Astrocyte (in vitro differentiated cells and primary cell): ENCODE measurements at regions not wholly inside any gene's neighbourhood (a gene's known extent, or its start where the extent isn't known, plus 50 kb on each side); places are given as distances from the start of the nearest gene placed in this dataset.

ENCODE experiments used
- DNase-seq: peaks from one replicate; pipeline ENCODE4 v3.0.0-alpha.2; 2010; ENCODE audit warnings: low read depth
- FAIRE-seq: peaks from 2 replicates; lab custom pipeline; 2011; peaks lifted over from hg19 to GRCh38; lab: Jason Lieb, UNC
- H2AFZ ChIP-seq: 2 replicates; pipeline ENCODE4 v1.6.0; 2012; ENCODE audit warnings: low read depth, low read length, inconsistent platforms
- H3K27ac ChIP-seq: 2 replicates; pipeline ENCODE4 v1.5.1; 2011; ENCODE audit warnings: low read depth, low read length, inconsistent platforms
- H3K27me3 ChIP-seq: 2 replicates; pipeline ENCODE4 v1.6.0; 2011; ENCODE audit warnings: low read length, inconsistent platforms; ENCODE audit not compliant: insufficient read depth
- H3K36me3 ChIP-seq: 2 replicates; pipeline ENCODE4 v1.5.1; 2011; ENCODE audit warnings: low read length, inconsistent platforms; ENCODE audit not compliant: insufficient read depth
- H3K4me1 ChIP-seq: 2 replicates; pipeline ENCODE4 v1.5.1; 2011; ENCODE audit warnings: low read length, inconsistent platforms; ENCODE audit not compliant: insufficient read depth
- H3K4me2 ChIP-seq: 2 replicates; pipeline ENCODE4 v1.6.0; 2012; ENCODE audit warnings: low read length, inconsistent platforms
- H3K4me3 ChIP-seq: 2 replicates; pipeline ENCODE4 v1.5.1; 2011; ENCODE audit warnings: low read depth, mild to moderate bottlenecking, low read length, inconsistent platforms; ENCODE audit not compliant: insufficient read depth
- H3K79me2 ChIP-seq: 2 replicates; pipeline ENCODE4 v1.6.0; 2012; ENCODE audit warnings: mild to moderate bottlenecking, low read length, inconsistent platforms; ENCODE audit not compliant: insufficient read depth
- H3K9ac ChIP-seq: 2 replicates; pipeline ENCODE4 v1.6.0; 2012; ENCODE audit warnings: mild to moderate bottlenecking, low read length, inconsistent platforms
- H3K9me3 ChIP-seq: 2 replicates; pipeline ENCODE4 v1.5.1; 2012; ENCODE audit warnings: low read depth, mild to moderate bottlenecking, low read length, inconsistent platforms; ENCODE audit not compliant: insufficient read depth
- H4K20me1 ChIP-seq: 2 replicates; pipeline ENCODE4 v1.6.0; 2012; ENCODE audit warnings: low read length, inconsistent platforms; ENCODE audit not compliant: insufficient read depth
- H3K27ac Mint-ChIP-seq: one replicate; pipeline ENCODE4 v1.8.0; 2021; ENCODE audit warnings: mild to moderate bottlenecking, mixed read lengths; ENCODE audit not compliant: unreplicated experiment
- H3K27me3 Mint-ChIP-seq: one replicate; pipeline ENCODE4 v1.8.0; 2021; ENCODE audit warnings: low read depth, mixed read lengths; ENCODE audit not compliant: unreplicated experiment
- H3K36me3 Mint-ChIP-seq: one replicate; pipeline ENCODE4 v1.8.0; 2021; ENCODE audit warnings: low read depth, mixed read lengths; ENCODE audit not compliant: unreplicated experiment
- H3K4me1 Mint-ChIP-seq: one replicate; pipeline ENCODE4 v1.8.0; 2021; ENCODE audit warnings: low read depth, mixed read lengths; ENCODE audit not compliant: unreplicated experiment
- H3K4me3 Mint-ChIP-seq: one replicate; pipeline ENCODE4 v1.8.0; 2021; ENCODE audit warnings: mild to moderate bottlenecking, moderate library complexity, mixed read lengths; ENCODE audit not compliant: unreplicated experiment
- H3K9me3 Mint-ChIP-seq: one replicate; pipeline ENCODE4 v1.8.0; 2021; ENCODE audit warnings: mild to moderate bottlenecking, mixed read lengths; ENCODE audit not compliant: unreplicated experiment
- CTCF ChIP-seq: IDR thresholded peaks from 2 replicates; pipeline ENCODE4 v1.5.1; 2011; ENCODE audit warnings: low read depth, mild to moderate bottlenecking, inconsistent platforms, low read length, moderate library complexity; ENCODE audit not compliant: insufficient read depth
- EZH2 ChIP-seq: IDR thresholded peaks from 2 replicates; pipeline ENCODE4 v1.6.1; 2012; ENCODE audit warnings: mild to moderate bottlenecking, low read length, inconsistent platforms; ENCODE audit not compliant: insufficient read depth

- Histone ChIP-seq H3K79me2 (no peaks in the 10 kb centered on the region), H3K9ac (no peak overlapping the region), H3K4me2 (no peak overlapping the region), H3K4me3 (no peak overlapping the region), H3K27me3 (no peaks in the 10 kb centered on the region), H3K4me1 (no peaks in the 10 kb centered on the region), H3K27ac (no peak overlapping the region), H4K20me1 (no peaks in the 10 kb centered on the region), H2AFZ (no peak overlapping the region), H3K36me3 (no peaks in the 10 kb centered on the region), H3K9me3 (no peaks in the 10 kb centered on the region)
- DNase-seq (no peak), FAIRE-seq (no peak)
- Mint-ChIP-seq H3K4me1 (no peaks in the 10 kb centered on the region), H3K27me3 (no peaks in the 10 kb centered on the region), H3K36me3 (no peaks in the 10 kb centered on the region), H3K4me3 (no peak overlapping the region), H3K27ac (no peak overlapping the region), H3K9me3 (no peaks in the 10 kb centered on the region)
- TF ChIP-seq EZH2 = no peak
- TF ChIP-seq CTCF = no peak
Observed at GRCh38 chr15:94894056-94894455, 662.7 kb downstream of the MCTP2 start.

GRCh38 chr15:94909510-94909909 lies 678.1 kb downstream of the MCTP2 start:
- Histone ChIP-seq H3K4me2 (no peak overlapping the region), H4K20me1 (no peaks in the 10 kb centered on the region), H3K27me3 (no peaks in the 10 kb centered on the region), H3K4me1 (no peaks in the 10 kb centered on the region), H3K36me3 (no peaks in the 10 kb centered on the region), H3K9me3 (no peaks in the 10 kb centered on the region), H3K27ac (no peak overlapping the region), H3K79me2 (no peaks in the 10 kb centered on the region), H2AFZ (no peak overlapping the region), H3K4me3 (no peak overlapping the region), H3K9ac (no peak overlapping the region)
- DNase-seq (no peak), FAIRE-seq (no peak)
- Mint-ChIP-seq H3K9me3 (peaks cover 3% of the 10 kb centered on the region), H3K27ac (no peak overlapping the region), H3K36me3 (no peaks in the 10 kb centered on the region), H3K27me3 (no peaks in the 10 kb centered on the region), H3K4me1 (no peaks in the 10 kb centered on the region), H3K4me3 (no peak overlapping the region)
- no peak for TF ChIP-seq CTCF
- no peak for TF ChIP-seq EZH2

GRCh38 chr15:94910166-94910565 lies 678.8 kb downstream of the MCTP2 start:
- no peak overlapping the region for H3K4me2 ChIP-seq
- H3K79me2 ChIP-seq = no peaks in the 10 kb centered on the region
- no peak for TF ChIP-seq EZH2
- TF ChIP-seq CTCF = no peak
- H3K36me3 Mint-ChIP-seq = no peaks in the 10 kb centered on the region
- no peak overlapping the region for H2AFZ ChIP-seq
- no peak overlapping the region for H3K4me3 Mint-ChIP-seq
- no peak overlapping the region for H3K27ac ChIP-seq
- DNase-seq (no peak), FAIRE-seq (no peak)
- H3K9me3 ChIP-seq = no peaks in the 10 kb centered on the region
- no peaks in the 10 kb centered on the region for H3K27me3 Mint-ChIP-seq
- no peaks in the 10 kb centered on the region for H3K4me1 Mint-ChIP-seq
- H3K9me3 Mint-ChIP-seq = peaks cover 3% of the 10 kb centered on the region
- no peaks in the 10 kb centered on the region for H3K36me3 ChIP-seq
- H3K27me3 ChIP-seq = no peaks in the 10 kb centered on the region
- no peak overlapping the region for H3K4me3 ChIP-seq
- no peak overlapping the region for H3K9ac ChIP-seq
- no peak overlapping the region for H3K27ac Mint-ChIP-seq
- H4K20me1 ChIP-seq = no peaks in the 10 kb centered on the region
- no peaks in the 10 kb centered on the region for H3K4me1 ChIP-seq
